ENCODE measurements at regions not wholly inside any gene's neighbourhood (a gene's known extent, or its start where the extent isn't known, plus 50 kb on each side); places are given as distances from the start of the nearest gene placed in this dataset.
"Not testable (repeated sequence)": the region's sequence is repeated elsewhere in the genome, so short reads cannot be mapped to it uniquely, and the experiment has no call there.

DNA sequence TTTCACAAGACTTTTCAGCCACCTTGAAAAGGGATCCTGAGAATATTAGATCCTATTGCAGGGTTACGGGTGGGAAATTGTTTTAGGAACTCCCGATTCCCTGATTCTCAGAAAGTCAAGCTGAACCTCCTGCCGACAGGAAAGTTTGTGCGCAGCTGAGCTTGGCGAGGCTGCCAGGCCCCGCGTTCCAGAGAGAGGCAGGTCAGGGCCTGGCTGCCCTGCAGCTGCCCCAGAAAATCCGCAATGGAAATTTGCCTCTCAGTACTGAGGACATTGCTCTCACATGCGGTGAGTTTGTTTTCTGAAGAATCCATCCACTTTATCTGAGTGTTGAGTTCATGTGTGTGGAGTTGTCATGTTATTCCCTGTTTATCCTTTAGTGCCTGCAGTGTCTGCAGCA, 144.2 kb downstream of the RTP5 start:
- H3K4me1 ChIP-seq = no peaks in the 10 kb centered on the region
- intact Hi-C loops (cut with DNase I) = no loop called here
- DNase-seq = no peak
- 82 to 85% methylated on average over 9 of the region's 9 CpGs for WGBS, 2 donors
- H3K27ac ChIP-seq = no peak overlapping the region
- no peak overlapping the region for H3K4me3 ChIP-seq
- TF ChIP-seq, protein P1, sequence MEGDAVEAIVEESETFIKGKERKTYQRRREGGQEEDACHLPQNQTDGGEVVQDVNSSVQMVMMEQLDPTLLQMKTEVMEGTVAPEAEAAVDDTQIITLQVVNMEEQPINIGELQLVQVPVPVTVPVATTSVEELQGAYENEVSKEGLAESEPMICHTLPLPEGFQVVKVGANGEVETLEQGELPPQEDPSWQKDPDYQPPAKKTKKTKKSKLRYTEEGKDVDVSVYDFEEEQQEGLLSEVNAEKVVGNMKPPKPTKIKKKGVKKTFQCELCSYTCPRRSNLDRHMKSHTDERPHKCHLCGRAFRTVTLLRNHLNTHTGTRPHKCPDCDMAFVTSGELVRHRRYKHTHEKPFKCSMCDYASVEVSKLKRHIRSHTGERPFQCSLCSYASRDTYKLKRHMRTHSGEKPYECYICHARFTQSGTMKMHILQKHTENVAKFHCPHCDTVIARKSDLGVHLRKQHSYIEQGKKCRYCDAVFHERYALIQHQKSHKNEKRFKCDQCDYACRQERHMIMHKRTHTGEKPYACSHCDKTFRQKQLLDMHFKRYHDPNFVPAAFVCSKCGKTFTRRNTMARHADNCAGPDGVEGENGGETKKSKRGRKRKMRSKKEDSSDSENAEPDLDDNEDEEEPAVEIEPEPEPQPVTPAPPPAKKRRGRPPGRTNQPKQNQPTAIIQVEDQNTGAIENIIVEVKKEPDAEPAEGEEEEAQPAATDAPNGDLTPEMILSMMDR (IDR thresholded peaks at IDR 0.05) = no peak
- TF ChIP-seq POLR2A (IDR thresholded peaks at IDR 0.05) (no peak), POLR2AphosphoS5 (IDR thresholded peaks at IDR 0.05) (no peak)
- no peaks in the 10 kb centered on the region for H3K36me3 ChIP-seq
- no peaks in the 10 kb centered on the region for H3K27me3 ChIP-seq
- H3K9me3 ChIP-seq = no peaks in the 10 kb centered on the region

DNA sequence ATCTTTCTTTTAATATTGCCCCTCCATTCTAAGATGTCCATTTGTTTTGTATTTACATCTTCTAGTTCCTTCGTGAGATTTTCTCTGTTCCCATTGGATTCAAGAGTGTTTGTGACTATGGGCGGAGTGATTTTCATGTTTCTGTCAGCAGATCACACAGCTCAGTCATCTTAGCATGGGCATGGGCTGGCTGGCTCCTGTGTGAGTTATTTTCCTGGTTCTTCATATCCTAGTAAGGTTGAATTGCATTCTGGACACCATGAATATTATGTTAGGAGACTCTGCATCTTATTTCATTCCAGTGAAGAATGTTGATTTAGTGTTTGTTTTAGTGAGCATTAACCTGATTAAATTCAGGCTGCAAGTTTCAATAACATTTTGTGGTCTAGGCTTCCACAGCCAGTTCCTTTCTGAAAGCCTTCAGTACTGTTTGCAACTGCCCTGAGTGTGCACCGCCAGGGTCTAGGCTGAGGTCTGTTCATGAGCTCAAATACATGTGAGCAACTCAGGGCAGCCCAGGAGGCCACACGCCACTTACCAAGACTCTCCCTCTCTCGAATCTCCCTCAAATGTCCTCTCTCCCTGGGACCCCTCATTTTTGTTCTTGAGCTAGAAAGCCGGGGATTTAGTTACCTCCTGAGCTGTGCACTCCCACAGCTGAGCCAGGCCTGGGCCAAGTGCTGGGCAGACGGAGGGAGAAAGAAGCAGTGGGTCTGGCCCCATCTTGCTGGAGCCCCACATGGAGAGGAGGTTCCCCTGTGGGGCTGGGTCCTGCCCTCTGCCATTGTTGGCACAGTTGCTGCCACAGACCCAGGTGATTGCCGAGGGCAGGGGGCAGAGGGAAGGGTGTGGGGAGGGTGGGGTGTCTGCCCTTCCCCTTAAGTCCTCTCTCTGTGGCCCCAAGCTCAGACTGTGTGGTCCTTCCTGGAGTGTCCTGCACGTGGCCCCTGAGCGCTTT, 145.9 kb downstream of the RTP5 start:
- Histone ChIP-seq H3K4me3 (no peak overlapping the region), H3K4me1 (no peaks in the 10 kb centered on the region), H3K27me3 (no peaks in the 10 kb centered on the region), H3K9me3 (no peaks in the 10 kb centered on the region), H3K27ac (no peak overlapping the region), H3K36me3 (no peaks in the 10 kb centered on the region)
- no peak for TF ChIP-seq POLR2A (IDR thresholded peaks at IDR 0.05)
- TF ChIP-seq, protein P1 (IDR thresholded peaks at IDR 0.05) = no peak
- TF ChIP-seq POLR2AphosphoS5 (IDR thresholded peaks at IDR 0.05) = no peak
- no peak for TF ChIP-seq EP300 (IDR thresholded peaks at IDR 0.05)
- intact Hi-C loops (cut with DNase I) = no loop called here
- peak; percentile 36 for DNase-seq
- 72 to 85% methylated on average over 10 of the region's 10 CpGs for WGBS, 2 donors

DNA sequence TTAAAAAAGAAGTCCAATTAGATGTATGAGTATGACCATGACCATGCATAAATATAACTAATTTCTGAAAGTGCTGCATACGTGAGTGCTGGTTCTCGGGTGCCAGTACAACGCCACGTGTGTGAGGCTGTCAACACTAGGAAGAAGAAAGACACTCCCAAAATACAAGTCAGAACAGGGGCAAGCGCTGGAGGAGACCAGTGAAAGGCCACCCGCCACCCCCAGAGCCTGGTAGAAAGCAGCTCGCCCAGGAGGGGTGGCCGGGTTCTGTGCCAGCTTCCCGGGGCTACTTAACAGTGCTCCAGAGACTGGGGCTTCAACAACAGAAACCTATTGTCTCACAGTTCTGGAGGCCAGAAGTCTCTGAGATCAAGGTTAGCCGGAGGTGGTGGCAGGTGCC, 147.6 kb downstream of the RTP5 start:
- DNase-seq = peak; percentile 45
- Histone ChIP-seq H3K36me3 (no peaks in the 10 kb centered on the region), H3K9me3 (no peaks in the 10 kb centered on the region), H3K27ac (no peak overlapping the region), H3K4me1 (no peaks in the 10 kb centered on the region), H3K27me3 (no peaks in the 10 kb centered on the region), H3K4me3 (no peak overlapping the region)
- TF ChIP-seq EP300 (IDR thresholded peaks at IDR 0.05) (no peak), POLR2A (IDR thresholded peaks at IDR 0.05) (no peak), POLR2AphosphoS5 (IDR thresholded peaks at IDR 0.05) (no peak)
- TF ChIP-seq, protein P1 (IDR thresholded peaks at IDR 0.05) = no peak
- intact Hi-C loops (cut with DNase I) = no loop called here
- WGBS, 2 donors = 90 to 93% methylated on average over 10 of the region's 10 CpGs

DNA sequence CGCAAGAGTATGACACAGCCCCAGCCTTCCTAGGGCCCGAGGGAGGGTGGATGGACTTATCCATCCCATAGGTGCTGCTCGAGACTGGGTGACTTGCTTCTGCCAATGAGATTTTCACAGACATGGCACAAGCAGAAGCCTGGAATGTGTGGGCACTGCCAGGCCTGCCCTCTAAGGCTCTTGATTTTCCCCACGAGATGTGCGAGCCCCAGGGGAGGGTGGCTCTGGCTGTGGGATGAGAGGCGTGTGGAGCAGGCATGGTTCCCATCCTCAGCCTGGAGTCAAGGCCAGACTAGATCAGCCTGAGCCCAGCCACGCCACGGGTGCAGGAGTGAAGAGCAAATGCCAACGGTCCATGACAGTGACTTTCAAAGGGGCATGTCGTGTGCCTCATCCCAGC, 148.9 kb downstream of the RTP5 start:
- H3K9me3 ChIP-seq; H3K27me3 ChIP-seq; H3K4me3 ChIP-seq; H3K36me3 ChIP-seq; intact Hi-C loops (cut with DNase I); H3K4me1 ChIP-seq; H3K27ac ChIP-seq: not testable (repeated sequence)
- WGBS, 2 donors = 79 to 82% methylated on average over 10 of the region's 10 CpGs
- peak; percentile 40 for DNase-seq

DNA sequence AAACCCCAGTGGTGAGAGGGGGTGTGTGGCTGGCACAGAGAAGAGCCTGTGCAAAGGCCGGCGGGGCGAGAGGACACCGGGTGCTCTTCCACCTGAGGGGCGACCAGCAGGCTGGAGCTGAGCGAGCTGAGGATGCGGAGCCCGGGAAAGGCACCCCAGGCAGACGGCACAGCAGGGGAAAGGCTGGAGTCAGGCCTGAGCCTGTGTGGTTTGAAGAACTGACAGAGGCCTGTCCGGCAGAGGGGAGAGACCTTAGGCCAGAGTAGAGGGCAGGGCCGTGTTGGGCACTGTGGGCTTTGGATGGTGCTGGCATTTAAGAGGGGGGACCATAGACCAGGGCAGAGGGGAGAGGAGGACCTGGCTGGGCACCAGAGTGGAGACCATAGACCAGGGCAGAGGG, 149.8 kb downstream of the RTP5 start:
- Histone ChIP-seq H3K27ac (no peak overlapping the region), H3K9me3 (no peaks in the 10 kb centered on the region), H3K27me3 (peaks cover 0 to 14% (median 0%) of the 10 kb centered on the region in 3 donors), H3K4me3 (no peak overlapping the region), H3K4me1 (no peaks in the 10 kb centered on the region), H3K36me3 (no peaks in the 10 kb centered on the region)
- DNase-seq = peak; percentile 57
- TF ChIP-seq, protein P1 (IDR thresholded peaks at IDR 0.05) = no peak
- TF ChIP-seq POLR2A (IDR thresholded peaks at IDR 0.05) = no peak
- TF ChIP-seq EP300 (IDR thresholded peaks at IDR 0.05) = no peak
- TF ChIP-seq POLR2AphosphoS5 (IDR thresholded peaks at IDR 0.05) = no peak
- WGBS, 2 donors = 86 to 92% methylated on average over 11 of the region's 11 CpGs
- intact Hi-C loops (cut with DNase I) = no loop called here
